ENCODE measurements at regions not wholly inside any gene's neighbourhood (a gene's known extent, or its start where the extent isn't known, plus 50 kb on each side); places are given as distances from the start of the nearest gene placed in this dataset.
"Not testable (repeated sequence)": the region's sequence is repeated elsewhere in the genome, so short reads cannot be mapped to it uniquely, and the experiment has no call there.

DNA sequence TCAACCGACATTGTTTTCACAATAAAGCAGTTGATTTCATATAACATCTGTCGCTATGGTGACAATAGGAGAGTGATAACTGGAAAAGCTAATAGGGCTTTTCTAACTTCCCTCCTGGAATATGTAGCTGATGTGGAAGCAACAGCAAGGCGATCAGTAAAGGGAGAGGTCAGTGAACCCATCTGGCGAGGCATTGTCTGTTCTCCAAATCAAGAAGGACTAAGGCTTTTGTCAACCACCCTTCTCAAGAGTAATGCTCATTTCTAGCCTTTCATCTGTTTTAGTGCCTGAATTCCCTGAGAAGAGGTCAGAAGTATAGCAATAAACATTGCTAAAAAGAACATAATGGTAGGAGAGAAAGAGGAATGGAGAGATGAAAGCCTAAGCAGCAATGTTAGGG, 201.3 kb downstream of the AKAP7 start:
- Histone ChIP-seq H3K4me2 (ENCODE audit: control insufficient read depth, extremely low read depth, insufficient read depth, low read depth, low read length) (no peak overlapping the region), H3K79me2 (ENCODE audit: control insufficient read depth, insufficient read depth, low read length) (no peaks in the 10 kb centered on the region), H3K9me3 (ENCODE audit: control insufficient read depth, low read depth, low read length) (no peaks in the 10 kb centered on the region), H3K27me3 (ENCODE audit: control insufficient read depth, extremely low read depth, insufficient read depth, low read length) (no peaks in the 10 kb centered on the region), H4K20me1 (ENCODE audit: control insufficient read depth, extremely low read depth, insufficient read depth, low read length) (no peaks in the 10 kb centered on the region), H3K4me3 (ENCODE audit: control insufficient read depth in 2 of 3, extremely low read depth in 1 of 3, insufficient read depth in 2 of 3, low read depth in 1 of 3, low read length in 3 of 3) (no peak overlapping the region), H3K9ac (ENCODE audit: control insufficient read depth, extremely low read depth, insufficient read depth, low read length) (no peak overlapping the region), H3K4me1 (ENCODE audit: control insufficient read depth, extremely low read depth, insufficient read depth, low read length) (no peaks in the 10 kb centered on the region), H3K27ac (ENCODE audit: control insufficient read depth, insufficient read depth, low read length) (no peak overlapping the region), H2AFZ (ENCODE audit: control insufficient read depth, low read length) (no peak overlapping the region), H3K36me3 (ENCODE audit: control insufficient read depth in 2 of 2, extremely low read depth in 1 of 2, insufficient read depth in 2 of 2, low read length in 2 of 2) (no peaks in the 10 kb centered on the region), H3K9me1 (ENCODE audit: control insufficient read depth, extremely low read depth, insufficient read depth, low read length) (no peaks in the 10 kb centered on the region)
- TF ChIP-seq CTCF (optimal IDR thresholded peaks at IDR 0.05 in 1 of 3, IDR thresholded peaks at IDR 0.05 in 1 of 3, conservative IDR thresholded peaks at IDR 0.05 in 1 of 3; ENCODE audit: extremely low read depth in 1 of 3, insufficient read depth in 2 of 3, low read length in 3 of 3) (no peak), EZH2 (IDR thresholded peaks at IDR 0.05; ENCODE audit: low read length) (no peak)
- dilution Hi-C loops (cut with MboI; ENCODE audit: extremely low pct_ligation_motif_present, low sequenced_read_pairs) = no loop called here
- no peak for FAIRE-seq
- DNase-seq (ENCODE audit: low read depth, low spot score) = no peak

GRCh38 chr6:131346896-131347295, 211.6 kb downstream of the AKAP7 start:
- H3K4me2 ChIP-seq (ENCODE audit: control insufficient read depth, extremely low read depth, insufficient read depth, low read depth, low read length); H3K9me1 ChIP-seq (ENCODE audit: control insufficient read depth, extremely low read depth, insufficient read depth, low read length); H3K9ac ChIP-seq (ENCODE audit: control insufficient read depth, extremely low read depth, insufficient read depth, low read length); H3K4me1 ChIP-seq (ENCODE audit: control insufficient read depth, extremely low read depth, insufficient read depth, low read length); FAIRE-seq; H3K27ac ChIP-seq (ENCODE audit: control insufficient read depth, insufficient read depth, low read length); H2AFZ ChIP-seq (ENCODE audit: control insufficient read depth, low read length); dilution Hi-C loops (cut with MboI; ENCODE audit: extremely low pct_ligation_motif_present, low sequenced_read_pairs); DNase-seq (ENCODE audit: low read depth, low spot score); H3K36me3 ChIP-seq (ENCODE audit: control insufficient read depth in 2 of 2, extremely low read depth in 1 of 2, insufficient read depth in 2 of 2, low read length in 2 of 2); H3K4me3 ChIP-seq (ENCODE audit: control insufficient read depth in 2 of 3, extremely low read depth in 1 of 3, insufficient read depth in 2 of 3, low read depth in 1 of 3, low read length in 3 of 3); H3K9me3 ChIP-seq (ENCODE audit: control insufficient read depth, low read depth, low read length); H3K27me3 ChIP-seq (ENCODE audit: control insufficient read depth, extremely low read depth, insufficient read depth, low read length); H3K79me2 ChIP-seq (ENCODE audit: control insufficient read depth, insufficient read depth, low read length); H4K20me1 ChIP-seq (ENCODE audit: control insufficient read depth, extremely low read depth, insufficient read depth, low read length): not testable (repeated sequence)

DNA sequence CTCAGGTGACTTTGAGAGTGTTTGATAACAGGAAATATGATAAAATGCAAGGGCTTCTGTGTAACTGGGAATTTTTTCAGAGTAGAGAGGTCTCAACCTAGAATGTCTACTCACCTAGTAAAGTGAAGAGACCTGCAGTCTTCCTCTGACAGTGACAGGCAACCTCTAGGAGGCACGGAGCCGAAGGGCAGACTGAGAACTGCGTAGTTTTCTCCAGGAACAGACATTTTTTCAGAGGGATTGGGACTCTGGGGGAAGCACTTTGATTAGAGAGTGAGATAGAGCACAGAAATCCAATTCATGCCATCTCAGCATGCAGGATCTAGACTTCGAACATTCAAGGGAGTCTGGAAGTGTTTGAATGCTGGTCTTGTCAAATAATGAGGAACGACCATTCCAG, 213.3 kb downstream of the AKAP7 start:
- Histone ChIP-seq H3K9ac (ENCODE audit: control insufficient read depth, extremely low read depth, insufficient read depth, low read length) (no peak overlapping the region), H3K27ac (ENCODE audit: control insufficient read depth, insufficient read depth, low read length) (no peak overlapping the region), H3K9me3 (ENCODE audit: control insufficient read depth, low read depth, low read length) (no peaks in the 10 kb centered on the region), H2AFZ (ENCODE audit: control insufficient read depth, low read length) (no peak overlapping the region), H3K4me2 (ENCODE audit: control insufficient read depth, extremely low read depth, insufficient read depth, low read depth, low read length) (no peak overlapping the region), H3K79me2 (ENCODE audit: control insufficient read depth, insufficient read depth, low read length) (no peaks in the 10 kb centered on the region), H4K20me1 (ENCODE audit: control insufficient read depth, extremely low read depth, insufficient read depth, low read length) (no peaks in the 10 kb centered on the region), H3K9me1 (ENCODE audit: control insufficient read depth, extremely low read depth, insufficient read depth, low read length) (no peaks in the 10 kb centered on the region), H3K4me1 (ENCODE audit: control insufficient read depth, extremely low read depth, insufficient read depth, low read length) (no peaks in the 10 kb centered on the region), H3K36me3 (ENCODE audit: control insufficient read depth in 2 of 2, extremely low read depth in 1 of 2, insufficient read depth in 2 of 2, low read length in 2 of 2) (no peaks in the 10 kb centered on the region), H3K27me3 (ENCODE audit: control insufficient read depth, extremely low read depth, insufficient read depth, low read length) (no peaks in the 10 kb centered on the region), H3K4me3 (ENCODE audit: control insufficient read depth in 2 of 3, extremely low read depth in 1 of 3, insufficient read depth in 2 of 3, low read depth in 1 of 3, low read length in 3 of 3) (no peak overlapping the region)
- no peak for DNase-seq (ENCODE audit: low read depth, low spot score)
- TF ChIP-seq CTCF (optimal IDR thresholded peaks at IDR 0.05 in 1 of 3, IDR thresholded peaks at IDR 0.05 in 1 of 3, conservative IDR thresholded peaks at IDR 0.05 in 1 of 3; ENCODE audit: extremely low read depth in 1 of 3, insufficient read depth in 2 of 3, low read length in 3 of 3) (no peak), EZH2 (IDR thresholded peaks at IDR 0.05; ENCODE audit: low read length) (no peak)
- no peak for FAIRE-seq
- dilution Hi-C loops (cut with MboI; ENCODE audit: extremely low pct_ligation_motif_present, low sequenced_read_pairs) = no loop called here
